ENCODE measurements at regions not wholly inside any gene's neighbourhood (a gene's known extent, or its start where the extent isn't known, plus 50 kb on each side); places are given as distances from the start of the nearest gene placed in this dataset.
A peak's percentile ranks its signal among the peaks of the same experiment; 100 is the strongest.
"Not testable (repeated sequence)": the region's sequence is repeated elsewhere in the genome, so short reads cannot be mapped to it uniquely, and the experiment has no call there.

- not testable (repeated sequence) for DNase-seq
Observed at GRCh38 chr9:129545876-129546275, 75.0 kb downstream of the C9orf50 start.

- no peak for DNase-seq
Observed at GRCh38 chr9:129544761-129545160, 76.1 kb downstream of the C9orf50 start.

DNA sequence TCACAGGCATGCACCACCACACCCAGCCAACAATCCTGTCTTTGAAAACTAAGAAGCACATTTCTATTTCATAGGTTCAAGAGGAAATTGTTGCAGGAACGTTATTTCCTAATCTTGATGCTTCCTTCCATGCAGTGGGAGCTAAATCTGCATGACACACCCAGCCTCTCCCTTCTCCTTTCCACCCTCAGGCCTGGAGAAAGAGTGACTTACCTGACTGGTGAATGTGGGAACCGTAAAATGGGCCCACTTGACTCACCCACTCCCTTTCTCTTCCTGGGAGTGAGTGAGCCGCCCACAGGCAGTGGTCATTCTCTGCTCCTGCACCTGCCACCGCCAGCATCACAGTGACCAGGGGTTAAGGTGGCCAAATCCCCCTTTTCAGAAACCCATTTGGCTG lies 78.2 kb downstream of the C9orf50 start:
- DNase-seq: no peak

- DNase-seq: no peak
Observed at GRCh38 chr9:129541270-129541669, 79.6 kb downstream of the C9orf50 start.

GRCh38 chr9:129539446-129539845 lies 81.5 kb downstream of the C9orf50 start:
- DNase-seq: no peak

DNA sequence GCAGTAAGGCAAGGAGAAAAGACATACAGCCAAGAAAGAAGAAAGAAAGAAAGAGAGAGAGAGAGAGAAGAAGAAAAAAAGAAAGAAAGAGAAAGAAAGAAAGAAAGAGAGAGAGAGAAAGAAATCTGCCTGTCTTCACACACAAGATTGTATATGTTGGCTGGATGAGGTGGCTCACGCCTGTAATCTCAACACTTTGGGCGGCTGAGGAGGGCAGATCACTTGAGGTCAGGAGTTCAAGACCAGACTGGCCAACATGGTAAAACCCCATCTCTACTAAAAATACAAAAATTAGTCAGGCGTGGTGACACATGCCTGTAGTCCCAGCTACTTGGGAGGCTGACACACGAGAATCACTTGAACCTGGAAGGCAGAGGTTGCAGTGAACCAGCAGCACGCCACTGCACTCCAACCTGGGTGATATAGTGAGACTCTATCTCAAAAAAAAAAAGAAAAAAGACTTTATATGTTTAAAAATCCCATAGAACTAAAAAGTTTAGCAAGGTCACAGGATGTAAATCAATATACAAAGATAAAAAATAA lies 89.0 kb downstream of the C9orf50 start:
- not testable (repeated sequence) for DNase-seq

- DNase-seq: not testable (repeated sequence)
Observed at GRCh38 chr9:129527955-129528354, 92.9 kb downstream of the C9orf50 start.

GRCh38 chr9:129525656-129526196 lies 95.2 kb downstream of the C9orf50 start:
- no peak for DNase-seq

GRCh38 chr9:129524582-129525270 lies 96.2 kb downstream of the C9orf50 start:
- DNase-seq: no peak

DNA sequence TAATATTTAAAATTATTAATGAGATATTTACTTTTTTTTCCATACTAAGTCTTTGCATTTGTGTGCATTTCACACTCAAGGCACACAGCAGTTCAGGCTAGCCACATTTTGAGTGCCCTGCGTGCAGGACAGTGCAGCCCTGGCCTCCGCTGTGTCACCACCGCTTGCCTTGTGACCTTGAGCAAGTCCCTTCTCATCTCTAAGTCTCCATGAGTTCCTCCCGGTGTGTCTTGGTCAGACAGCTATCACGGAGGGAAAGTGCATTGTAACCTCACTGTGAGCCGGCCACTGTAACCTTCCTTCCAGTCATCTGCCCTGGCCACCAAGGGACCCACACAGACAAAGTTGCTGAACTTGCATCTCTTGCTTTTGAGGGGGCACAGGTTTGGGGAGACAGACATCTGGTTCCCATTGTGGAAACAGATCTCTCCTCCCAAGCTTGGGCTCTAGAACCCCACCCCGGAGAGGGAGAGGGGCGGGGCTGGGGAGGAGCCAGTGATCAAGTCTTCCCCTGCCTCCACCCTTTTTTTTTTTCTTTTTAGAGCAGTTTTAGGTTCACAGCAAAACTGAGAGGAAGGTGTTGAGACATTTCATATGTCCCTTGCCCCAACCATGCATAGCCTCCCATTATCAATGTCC lies 96.8 kb downstream of the C9orf50 start:
- no peak for DNase-seq

DNA sequence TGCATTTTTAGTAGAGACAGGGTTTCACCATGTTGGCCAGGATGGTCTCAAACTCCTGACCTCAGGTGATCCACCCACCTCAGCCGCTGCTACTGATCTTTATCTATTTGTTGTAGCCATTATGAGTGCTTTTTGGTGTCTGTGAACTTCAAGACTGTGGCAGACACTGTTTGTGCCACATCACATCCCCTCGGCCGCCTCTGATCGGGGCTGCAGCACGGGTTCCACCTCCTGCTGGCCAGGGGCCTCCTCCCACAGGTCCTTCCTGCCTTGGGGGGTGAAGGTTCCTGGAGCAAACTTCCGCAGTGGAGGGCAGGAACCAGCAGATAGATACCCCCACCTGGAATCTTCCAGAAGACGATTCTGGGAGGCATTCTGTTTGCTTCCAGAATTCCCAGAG lies 98.5 kb downstream of the C9orf50 start:
- DNase-seq: no peak

- DNase-seq: no peak
Observed at GRCh38 chr9:129520082-129520481, 100.8 kb downstream of the C9orf50 start.

DNA sequence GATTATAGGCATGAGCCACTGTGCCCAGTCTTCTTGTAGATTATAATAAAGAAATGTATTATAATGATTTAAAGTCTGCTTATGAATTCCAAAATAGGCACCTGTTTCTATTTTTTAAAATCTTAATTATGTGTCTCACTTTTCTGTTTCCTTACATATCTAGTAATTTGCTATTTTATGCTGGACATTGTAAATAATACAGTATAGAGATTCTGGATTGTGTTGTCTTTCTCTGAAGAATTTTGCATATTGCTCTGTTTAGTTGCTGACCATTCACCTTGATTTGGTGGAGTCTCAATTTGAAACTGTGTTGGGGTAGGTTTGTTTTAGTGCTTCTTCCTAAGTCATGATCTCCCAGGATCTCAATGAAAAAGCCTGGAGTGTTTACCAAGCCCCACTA lies 102.8 kb downstream of the C9orf50 start:
- DNase-seq: no peak

DNA sequence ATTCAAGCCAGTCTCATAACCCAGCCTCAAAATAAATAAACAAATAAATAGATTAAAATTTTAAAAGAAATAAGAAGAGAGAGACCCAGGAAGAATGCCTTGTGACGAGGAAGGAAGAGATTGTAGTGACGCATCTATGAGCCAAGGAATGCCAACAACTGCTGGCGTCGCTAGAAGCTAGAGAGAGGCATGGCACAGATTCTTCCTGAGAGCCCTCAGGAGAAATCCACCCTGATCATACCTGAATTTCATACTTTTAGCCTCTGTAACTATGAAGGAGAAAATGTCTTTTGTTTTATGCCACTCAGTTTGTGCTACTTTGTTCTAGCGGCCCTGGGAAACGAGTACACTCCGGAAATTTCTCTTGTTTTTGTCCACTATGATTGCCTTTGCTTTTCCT lies 103.9 kb downstream of the C9orf50 start:
- no peak for DNase-seq

DNA sequence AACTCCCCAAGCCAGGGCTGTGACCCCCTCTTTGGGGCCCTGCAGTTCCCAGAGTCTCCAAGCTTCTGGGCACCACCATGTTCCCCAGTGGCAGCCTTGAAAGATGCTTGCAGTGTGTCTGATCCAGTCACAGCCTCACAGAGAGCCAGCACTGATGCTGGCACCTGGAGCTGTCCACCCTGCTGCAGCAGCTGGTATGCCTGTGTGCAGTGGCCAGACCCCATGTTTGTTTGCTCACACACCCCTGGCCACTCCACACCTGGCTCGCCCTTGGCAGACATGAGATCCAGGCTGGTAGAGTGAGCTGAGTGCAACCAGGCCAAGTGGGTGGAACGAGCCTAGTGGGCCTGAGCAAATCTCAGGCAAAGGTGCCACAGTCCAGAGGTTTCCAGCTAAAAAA lies 106.0 kb downstream of the C9orf50 start:
- no peak for DNase-seq

- no peak for DNase-seq
Observed at GRCh38 chr9:129514497-129514867, 106.4 kb downstream of the C9orf50 start.

DNA sequence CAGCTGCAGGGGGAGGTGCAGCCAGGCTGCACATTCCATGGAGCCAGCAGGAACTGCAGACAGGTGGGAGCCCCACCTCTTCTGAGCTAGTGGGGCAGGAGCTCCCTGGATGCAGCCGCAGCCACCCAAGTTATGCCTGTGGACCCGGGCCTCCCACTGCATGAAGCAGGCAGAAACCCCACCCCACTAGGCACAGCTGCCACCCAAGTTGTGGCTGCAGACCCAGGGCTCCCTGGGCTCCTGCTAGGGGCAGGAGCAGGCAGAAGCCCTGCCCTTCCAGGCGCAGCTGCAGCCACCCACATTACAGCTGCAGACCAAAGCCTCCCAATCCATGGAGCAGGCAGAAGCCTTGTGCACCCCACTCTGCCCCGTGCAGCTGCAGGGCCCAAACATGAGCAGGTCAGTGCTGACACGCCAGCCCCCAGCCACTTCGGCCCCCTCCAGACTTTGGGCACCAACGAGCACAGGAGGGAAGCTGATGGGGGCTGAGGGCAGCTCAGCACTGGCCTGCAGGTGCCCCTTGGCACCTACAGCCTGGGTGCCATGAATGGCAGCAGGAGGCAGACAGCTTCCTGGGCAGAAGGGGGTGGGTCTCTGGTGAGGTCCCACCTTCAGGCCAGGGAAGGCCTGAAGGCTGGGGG lies 106.9 kb downstream of the C9orf50 start:
- DNase-seq: no peak

DNA sequence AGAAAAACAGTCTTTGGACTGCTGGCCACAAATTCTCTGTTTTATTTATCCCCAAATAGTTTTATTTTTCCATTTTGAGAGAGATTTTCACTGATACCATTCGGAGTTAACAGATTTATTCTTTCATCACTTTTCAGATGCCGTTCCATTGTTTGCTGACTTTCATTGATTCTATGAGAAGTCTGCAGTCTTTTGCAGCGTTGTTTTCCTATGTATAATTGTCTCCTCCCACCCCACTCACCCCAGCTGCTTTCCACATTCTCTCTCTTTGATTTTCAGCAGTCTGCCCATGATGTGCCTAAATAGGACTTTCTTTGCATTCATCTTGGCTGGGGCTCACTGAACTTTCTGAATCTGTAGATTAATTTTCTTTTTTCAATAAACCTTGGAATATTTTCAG lies 107.6 kb downstream of the C9orf50 start:
- DNase-seq: no peak

GRCh38 chr9:129511285-129511900 lies 109.5 kb downstream of the C9orf50 start:
- no peak for DNase-seq

- DNase-seq: peak; percentile 42
Observed at GRCh38 chr9:129509533-129509928, 111.4 kb downstream of the C9orf50 start.

DNA sequence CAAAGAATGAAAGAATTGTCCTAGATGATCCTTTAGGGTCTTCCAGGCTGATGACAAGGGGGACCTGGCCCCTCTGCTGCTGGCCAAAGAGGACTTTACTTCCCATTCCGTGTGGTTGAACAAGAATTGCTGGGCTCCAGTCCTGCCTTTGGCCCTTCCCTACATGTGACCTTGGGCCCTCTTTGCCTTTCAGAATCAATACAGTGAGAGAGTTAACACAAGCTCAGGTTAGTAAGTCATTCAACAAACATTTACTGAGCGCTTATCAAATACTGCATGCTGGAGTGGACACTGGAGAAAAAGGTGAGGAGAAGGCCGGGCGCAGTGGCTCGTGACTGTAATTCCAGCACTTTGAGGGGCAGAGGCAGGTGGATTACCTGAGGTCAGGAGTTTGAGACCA lies 113.1 kb downstream of the C9orf50 start:
- no peak for DNase-seq

- peak; percentile 55 for DNase-seq
Observed at GRCh38 chr9:129506892-129507291, 114.0 kb downstream of the C9orf50 start.

GRCh38 chr9:129506041-129506440 lies 114.9 kb downstream of the C9orf50 start:
- DNase-seq: no peak
